ENCODE measurements at regions not wholly inside any gene's neighbourhood (a gene's known extent, or its start where the extent isn't known, plus 50 kb on each side); places are given as distances from the start of the nearest gene placed in this dataset.
"Not testable (repeated sequence)": the region's sequence is repeated elsewhere in the genome, so short reads cannot be mapped to it uniquely, and the experiment has no call there.

GRCh38 chr17:20733923-20734322 lies 154.4 kb downstream of the CDRT15L2 start:
- TF ChIP-seq CTCF (IDR thresholded peaks at IDR 0.05; ENCODE audit: low read depth, low read length, missing control alignments): no peak

GRCh38 chr17:20735796-20736195 lies 156.3 kb downstream of the CDRT15L2 start:
- Histone ChIP-seq H3K27me3 (replicated peaks) (no peaks in the 10 kb centered on the region), H3K27ac (no peak overlapping the region), H3K36me3 (replicated peaks) (no peaks in the 10 kb centered on the region), H3K4me3 (ENCODE audit: low read depth, low read length) (no peak overlapping the region)
- in situ Hi-C loops (cut with HindIII; ENCODE audit: low pct_ligation_motif_present, low sequenced_read_pairs): no loop called here
- no peak for DNase-seq
- TF ChIP-seq CTCF (IDR thresholded peaks at IDR 0.05; ENCODE audit: low read depth, low read length, missing control alignments): no peak

More at GRCh38 chr17:20733923-20734322, 154.4 kb downstream of the CDRT15L2 start:
- no peaks in the 10 kb centered on the region for H3K27me3 ChIP-seq (replicated peaks)
- DNase-seq: no peak
- H3K4me3 ChIP-seq (ENCODE audit: low read depth, low read length): no peak overlapping the region
- H3K36me3 ChIP-seq (replicated peaks): no peaks in the 10 kb centered on the region
- in situ Hi-C loops (cut with HindIII; ENCODE audit: low pct_ligation_motif_present, low sequenced_read_pairs): no loop called here
- no peak overlapping the region for H3K27ac ChIP-seq

GRCh38 chr17:20737636-20738035 lies 158.1 kb downstream of the CDRT15L2 start:
- DNase-seq; H3K27me3 ChIP-seq (replicated peaks); H3K4me3 ChIP-seq (ENCODE audit: low read depth, low read length); H3K36me3 ChIP-seq (replicated peaks); H3K27ac ChIP-seq; in situ Hi-C loops (cut with HindIII; ENCODE audit: low pct_ligation_motif_present, low sequenced_read_pairs): not testable (repeated sequence)

- H3K4me3 ChIP-seq (ENCODE audit: low read depth, low read length): no peak overlapping the region
- in situ Hi-C loops (cut with HindIII; ENCODE audit: low pct_ligation_motif_present, low sequenced_read_pairs): no loop called here
- H3K27me3 ChIP-seq (replicated peaks): no peaks in the 10 kb centered on the region
- DNase-seq: no peak
- no peak overlapping the region for H3K27ac ChIP-seq
- no peak for TF ChIP-seq CTCF (IDR thresholded peaks at IDR 0.05; ENCODE audit: low read depth, low read length, missing control alignments)
- no peaks in the 10 kb centered on the region for H3K36me3 ChIP-seq (replicated peaks)
These were observed 191.6 kb downstream of the CDRT15L2 start for GRCh38 chr17:20771104-20771503.

GRCh38 chr17:20774472-20775135 lies 195.1 kb downstream of the CDRT15L2 start:
- Histone ChIP-seq H3K27ac (no peak overlapping the region), H3K27me3 (replicated peaks) (no peaks in the 10 kb centered on the region), H3K4me3 (ENCODE audit: low read depth, low read length) (no peak overlapping the region), H3K36me3 (replicated peaks) (no peaks in the 10 kb centered on the region)
- in situ Hi-C loops (cut with HindIII; ENCODE audit: low pct_ligation_motif_present, low sequenced_read_pairs): no loop called here
- DNase-seq: no peak
- TF ChIP-seq CTCF (IDR thresholded peaks at IDR 0.05; ENCODE audit: low read depth, low read length, missing control alignments): no peak

GRCh38 chr17:20775331-20775730 lies 195.8 kb downstream of the CDRT15L2 start:
- Histone ChIP-seq H3K36me3 (replicated peaks) (no peaks in the 10 kb centered on the region), H3K27me3 (replicated peaks) (no peaks in the 10 kb centered on the region), H3K27ac (no peak overlapping the region), H3K4me3 (ENCODE audit: low read depth, low read length) (no peak overlapping the region)
- in situ Hi-C loops (cut with HindIII; ENCODE audit: low pct_ligation_motif_present, low sequenced_read_pairs): no loop called here
- no peak for TF ChIP-seq CTCF (IDR thresholded peaks at IDR 0.05; ENCODE audit: low read depth, low read length, missing control alignments)
- DNase-seq: no peak

Data from brain microvascular endothelial cell (primary cell).